Fibroblast of skin of abdomen (primary cell): ENCODE measurements at regions not wholly inside any gene's neighbourhood (a gene's known extent, or its start where the extent isn't known, plus 50 kb on each side); places are given as distances from the start of the nearest gene placed in this dataset.
"Not testable (repeated sequence)": the region's sequence is repeated elsewhere in the genome, so short reads cannot be mapped to it uniquely, and the experiment has no call there.

Source experiments
- DNase-seq: peaks from one replicate; pipeline ENCODE4 v3.0.0-alpha.2; 2013

DNA sequence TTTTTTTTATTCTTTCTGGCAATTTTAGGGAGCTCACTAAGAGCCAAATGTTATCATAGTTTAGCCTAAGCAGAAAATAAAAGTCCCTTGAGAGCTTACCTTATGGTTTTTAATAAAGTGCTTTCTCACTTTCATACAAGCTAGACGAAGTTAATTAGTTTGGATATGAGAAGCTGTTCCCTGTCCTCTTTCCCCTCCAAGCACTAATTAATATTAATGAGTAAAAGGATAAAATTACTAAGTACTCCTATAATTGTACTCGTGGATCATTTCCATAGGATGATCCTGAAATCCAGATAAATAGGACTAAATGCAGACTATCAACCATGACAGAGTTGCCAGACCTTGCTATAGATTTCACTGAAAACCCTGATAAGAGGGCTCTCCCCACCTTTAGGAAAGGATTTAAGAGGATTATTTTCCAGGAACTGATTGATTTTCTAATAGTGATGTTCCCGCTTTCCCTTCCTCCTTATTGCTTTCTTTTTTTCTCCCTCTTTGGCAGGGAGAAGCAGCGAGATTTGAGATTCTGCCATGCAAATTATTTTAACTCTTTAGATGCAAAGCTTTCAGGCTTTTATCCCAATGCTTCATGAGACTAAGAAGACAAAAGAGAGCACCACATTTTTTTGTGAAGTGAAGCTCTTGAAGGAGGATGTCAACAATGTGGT, 58.3 kb upstream of the HECW1 start:
- DNase-seq = no peak

DNA sequence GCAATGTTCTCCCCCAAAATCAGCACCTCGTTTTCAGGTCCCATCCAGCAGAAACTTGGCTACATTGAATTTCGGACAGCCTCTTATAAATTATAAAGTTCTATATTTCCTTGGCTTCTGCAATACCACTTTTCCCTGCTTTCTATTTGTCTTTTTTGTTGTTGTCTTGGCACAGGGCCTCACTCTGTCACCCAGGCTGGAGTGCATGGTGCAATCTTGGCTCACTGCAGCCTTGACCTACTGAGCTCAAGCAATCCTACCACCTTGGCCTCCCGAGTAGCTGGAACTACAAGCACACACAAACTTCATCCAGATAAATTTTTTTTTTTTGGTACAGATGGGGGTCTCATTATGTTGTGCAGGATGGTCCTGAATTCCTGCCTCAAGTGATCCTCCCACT, 55.3 kb upstream of the HECW1 start:
- DNase-seq = no peak

DNA sequence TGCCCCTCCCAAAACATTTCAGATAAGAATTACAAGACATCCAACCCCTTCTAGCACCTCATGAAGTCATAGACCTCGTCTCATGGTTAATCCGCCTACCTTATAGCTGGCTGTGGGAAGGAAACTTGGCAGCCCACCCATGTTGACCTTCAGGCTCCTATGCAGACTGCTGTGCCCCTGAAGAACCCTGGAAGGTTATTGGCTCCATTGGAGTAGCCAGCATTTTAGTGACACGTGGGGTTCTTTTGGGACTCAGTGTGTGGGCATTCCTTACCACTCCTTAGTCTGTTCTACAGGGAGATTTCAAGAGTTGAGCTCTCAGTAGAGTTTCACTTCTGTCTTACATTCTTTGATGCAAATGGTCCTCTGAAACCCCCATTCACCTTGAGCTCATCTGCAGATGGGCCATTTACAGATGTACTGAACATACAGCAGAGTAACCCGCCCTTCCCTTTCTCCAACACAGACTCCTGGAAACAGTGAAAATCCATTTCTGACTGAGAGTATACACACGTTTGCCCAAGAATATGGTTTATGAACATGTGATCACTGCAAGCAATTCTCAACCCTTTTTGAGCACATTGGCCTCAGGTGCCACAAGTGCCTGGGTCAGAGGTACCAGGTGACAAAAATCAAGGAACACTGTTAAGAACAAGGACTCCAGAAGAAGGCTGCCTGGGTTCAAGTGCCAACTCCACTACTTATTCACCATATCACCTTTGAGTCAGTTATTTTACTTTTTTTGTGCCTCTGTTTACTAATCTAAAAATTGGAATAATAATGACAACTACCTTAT, 54.0 kb upstream of the HECW1 start:
- DNase-seq = no peak

DNA sequence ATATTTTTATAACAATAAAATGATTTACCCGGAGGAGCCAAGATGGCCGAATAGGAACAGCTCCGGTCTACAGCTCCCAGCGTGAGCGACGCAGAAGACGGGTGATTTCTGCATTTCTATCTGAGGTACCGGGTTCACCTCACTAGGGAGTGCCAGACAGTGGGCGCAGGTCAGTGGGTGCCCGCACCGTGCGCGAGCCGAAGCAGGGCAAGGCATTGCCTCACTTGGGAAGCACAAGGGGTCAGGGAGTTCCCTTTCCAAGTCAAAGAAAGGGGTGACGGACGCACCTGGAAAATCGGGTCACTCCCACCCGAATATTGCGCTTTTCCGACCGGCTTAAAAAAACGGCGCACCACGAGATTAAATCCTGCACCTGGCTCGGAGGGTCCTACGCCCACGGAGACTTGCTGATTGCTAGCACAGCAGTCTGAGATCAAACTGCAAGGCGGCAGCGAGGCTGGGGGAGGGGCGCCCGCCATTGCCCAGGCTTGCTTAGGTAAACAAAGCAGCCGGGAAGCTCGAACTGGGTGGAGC, 53.3 kb upstream of the HECW1 start:
- DNase-seq = not testable (repeated sequence)
